CD4-positive, alpha-beta T cell (primary cell): ENCODE measurements at regions not wholly inside any gene's neighbourhood (a gene's known extent, or its start where the extent isn't known, plus 50 kb on each side); places are given as distances from the start of the nearest gene placed in this dataset.
A peak's percentile ranks its signal among the peaks of the same experiment; 100 is the strongest.

ENCODE experiments used
- ATAC-seq: fragments of 200-7000 bp; cut with Tn5 transposase; one replicate; pipeline ENCODE4 v1.10.0; 2022; ENCODE audit warnings: mild to moderate bottlenecking; ENCODE audit not compliant: poor library complexity
- CTCF ChIA-PET: fragments of 350-600 bp; sonication (Branson Sonifier 250); formaldehyde crosslinking; loops from one replicate; lab custom pipeline; 2021; ENCODE audit warnings: antibody characterized with exemption, inconsistent platforms; lab: Charles Lee
- POLR2A ChIA-PET: fragments of 350-600 bp; sonication (Branson Sonifier 250); formaldehyde crosslinking; loops from one replicate; lab custom pipeline; 2021; ENCODE audit warnings: antibody characterized with exemption, inconsistent platforms; lab: Charles Lee
- DNase-seq, 14 experiments: peaks; one replicate each; pipeline ENCODE4 v3.0.0-alpha.2; 2013 to 2020; ENCODE audit warnings: mixed read lengths in 2 of 14
- H3K27ac ChIP-seq, 2 donors: one replicate each; pipeline versions ENCODE4 v1.5.1 to v1.7.0; 2013; ENCODE audit warnings: low read length in 2 of 2, low read depth in 1 of 2, mild to moderate bottlenecking in 1 of 2
- H3K27me3 ChIP-seq, 2 experiments: 1 replicate in 1 of 2; 2 replicates in 1 of 2; pipeline versions ENCODE4 v1.6.1 to v1.7.0; 2013; ENCODE audit warnings: low read length in 2 of 2, control low read depth in 1 of 2, mild to moderate bottlenecking in 1 of 2, moderate library complexity in 1 of 2; ENCODE audit not compliant: insufficient read depth in 2 of 2, control insufficient read depth in 1 of 2
- H3K36me3 ChIP-seq: one replicate; pipeline ENCODE4 v1.6.1; 2013; ENCODE audit warnings: low read length, control low read depth; ENCODE audit not compliant: insufficient read depth
- H3K4me1 ChIP-seq: one replicate; pipeline ENCODE4 v1.6.1; 2013; ENCODE audit warnings: low read length, control low read depth; ENCODE audit not compliant: insufficient read depth
- H3K4me3 ChIP-seq: one replicate; pipeline ENCODE4 v1.5.1; 2013; ENCODE audit warnings: mild to moderate bottlenecking, low read length, moderate library complexity
- H3K9me3 ChIP-seq, 2 experiments: 1 replicate in 1 of 2; 2 replicates in 1 of 2; pipeline versions ENCODE4 v1.6.1 to v1.7.0; 2013; ENCODE audit warnings: low read length in 2 of 2, mild to moderate bottlenecking in 2 of 2, control low read depth in 1 of 2, moderate library complexity in 1 of 2; ENCODE audit not compliant: control insufficient read depth in 1 of 2, insufficient read depth in 1 of 2
- H3K27ac Mint-ChIP-seq: one replicate; pipeline ENCODE4 v1.8.0; 2020; ENCODE audit warnings: mixed read lengths
- H3K27me3 Mint-ChIP-seq: one replicate; pipeline ENCODE4 v1.8.0; 2021; ENCODE audit warnings: mixed read lengths
- H3K36me3 Mint-ChIP-seq: one replicate; pipeline ENCODE4 v1.8.0; 2021; ENCODE audit warnings: low read depth, mixed read lengths
- H3K4me1 Mint-ChIP-seq: one replicate; pipeline ENCODE4 v1.8.0; 2021; ENCODE audit warnings: low read depth, mixed read lengths
- H3K4me3 Mint-ChIP-seq: one replicate; pipeline ENCODE4 v1.8.0; 2020; ENCODE audit warnings: mild to moderate bottlenecking, mixed read lengths
- H3K9me3 Mint-ChIP-seq: one replicate; pipeline ENCODE4 v1.8.0; 2020; ENCODE audit warnings: mixed read lengths
- CTCF ChIP-seq: fragments of 200-600 bp; IDR thresholded peaks from one replicate; pipeline ENCODE4 v1.8.0; 2022; ENCODE audit warnings: antibody characterized with exemption, mild to moderate bottlenecking
- intact Hi-C, 2 experiments: fragments of 100-400 bp; cut with DNase I in 1 of 2; cut with micrococcal nuclease in 1 of 2; formaldehyde crosslinking; loops; one replicate each; pipeline versions ENCODE4 v1.15.1 to v1.9.0; 2023 to 2025; cut with DNase I, micrococcal nuclease

- intact Hi-C loops, result loop anchor here in 1 of 2 experiments (2.0 to 10.0 kb wide), 2 partner anchors 14 to 230 kb away; no protein-coding TSS in a partner anchor
- peak overlapping the region; percentile 7 to 48 for H3K27ac ChIP-seq
- peak overlapping the region; percentile 65 for H3K4me3 Mint-ChIP-seq
- no peaks in the 10 kb centered on the region for H3K9me3 ChIP-seq
- H3K4me1 Mint-ChIP-seq, result peaks cover 57% of the 10 kb centered on the region
- H3K4me1 ChIP-seq, result peaks cover 16% of the 10 kb centered on the region
- ChIA-PET POLR2A (interaction anchor here (0.8 to 3.4 kb wide), 4 partner anchors 14 to 679 kb away, joined by 3 to 11 read pairs (median 8); partner anchors contain the start of gene EIF1AY), CTCF (no interaction called here)
- H3K9me3 Mint-ChIP-seq, result no peaks in the 10 kb centered on the region
- H3K36me3 Mint-ChIP-seq, result peaks cover 13% of the 10 kb centered on the region
- peak overlapping the region; percentile 52 for H3K4me3 ChIP-seq
- TF ChIP-seq CTCF, result no peak
- no peak for ATAC-seq
- peak overlapping the region; percentile 90 for H3K27ac Mint-ChIP-seq
- H3K27me3 ChIP-seq, result no peaks in the 10 kb centered on the region
- no peaks in the 10 kb centered on the region for H3K36me3 ChIP-seq
- H3K27me3 Mint-ChIP-seq, result no peaks in the 10 kb centered on the region
- DNase-seq, result peak in 3 of 14 experiments; percentile 30 to 40 (median 35)
Measured at GRCh38 chrY:21254476-21254875, 256.7 kb upstream of the RBMY1B start.

DNA sequence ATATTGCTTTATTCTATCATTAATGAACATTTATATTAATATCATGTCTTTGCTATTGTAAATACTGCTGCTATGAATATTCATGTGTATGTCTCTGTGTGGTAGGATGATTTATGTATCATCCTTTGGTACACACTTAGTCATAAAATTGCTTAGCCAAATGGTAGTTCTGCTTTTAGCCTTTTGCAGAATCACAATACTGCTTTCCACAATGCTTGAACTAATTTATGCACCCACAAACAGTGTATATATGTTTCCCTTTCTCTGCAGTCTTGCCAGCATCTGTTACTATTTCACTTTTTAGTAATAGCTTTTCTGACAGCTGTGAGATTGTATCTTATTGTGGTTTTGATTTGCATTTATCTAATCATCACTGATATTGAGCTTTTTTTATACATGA, 254.3 kb upstream of the RBMY1B start:
- Histone ChIP-seq H3K4me1 (peaks cover 11% of the 10 kb centered on the region), H3K27ac (no peak overlapping the region), H3K36me3 (no peaks in the 10 kb centered on the region), H3K9me3 (no peaks in the 10 kb centered on the region), H3K4me3 (peak overlapping the region; percentile 52), H3K27me3 (no peaks in the 10 kb centered on the region)
- Mint-ChIP-seq H3K4me1 (peaks cover 56% of the 10 kb centered on the region), H3K4me3 (peak overlapping the region; percentile 83), H3K27me3 (no peaks in the 10 kb centered on the region), H3K9me3 (no peaks in the 10 kb centered on the region), H3K27ac (peak overlapping the region; percentile 90), H3K36me3 (peaks cover 11% of the 10 kb centered on the region)
- intact Hi-C loops, result loop anchor here in 1 of 2 experiments (5.0 to 10.0 kb wide), 2 partner anchors 75 to 232 kb away; no protein-coding TSS in a partner anchor
- DNase-seq (peak in 2 of 14 experiments; percentile 14 to 27), ATAC-seq (peak; percentile 30)
- ChIA-PET CTCF (no interaction called here), POLR2A (interaction anchor here (1.2 to 3.0 kb wide), 7 partner anchors 16 to 681 kb away, joined by 3 to 15 read pairs (median 9); partner anchors contain the start of gene EIF1AY)
- no peak for TF ChIP-seq CTCF

DNA sequence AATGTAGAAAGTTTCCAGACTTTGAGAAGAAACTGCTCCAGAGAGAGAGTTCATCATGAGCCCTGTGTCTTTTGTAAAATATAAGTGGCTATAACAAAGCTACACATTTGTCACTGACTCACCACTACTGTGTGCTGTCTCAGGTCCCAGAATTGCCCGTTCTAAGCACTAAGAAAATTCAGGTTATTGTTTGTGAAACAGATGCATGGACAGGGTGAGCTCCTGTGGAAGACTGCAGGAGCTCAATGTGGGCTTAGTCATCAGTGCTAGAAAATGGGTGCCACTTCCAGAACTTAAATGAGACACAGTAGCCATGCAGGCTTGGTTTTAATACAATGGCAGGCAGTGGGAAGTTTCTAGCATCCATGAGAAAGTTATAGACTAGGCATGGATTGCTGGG, 251.4 kb upstream of the RBMY1B start:
- H3K9me3 Mint-ChIP-seq, result no peaks in the 10 kb centered on the region
- H3K36me3 Mint-ChIP-seq, result peaks cover 6% of the 10 kb centered on the region
- ATAC-seq (peak; percentile 15), DNase-seq (no peak)
- no peaks in the 10 kb centered on the region for H3K36me3 ChIP-seq
- H3K4me3 ChIP-seq, result no peak overlapping the region
- peak overlapping the region; percentile 78 for H3K27ac Mint-ChIP-seq
- intact Hi-C loops, result loop anchor here (5.0 to 10.0 kb wide), 5 partner anchors 77 to 682 kb away; partner anchors contain the start of gene EIF1AY (in 2 of the 2)
- no peaks in the 10 kb centered on the region for H3K9me3 ChIP-seq
- peaks cover 40% of the 10 kb centered on the region for H3K4me1 Mint-ChIP-seq
- no peaks in the 10 kb centered on the region for H3K27me3 Mint-ChIP-seq
- no peak overlapping the region for H3K4me3 Mint-ChIP-seq
- no peak overlapping the region for H3K27ac ChIP-seq
- ChIA-PET POLR2A (interaction anchor here (0.6 to 1.6 kb wide), 7 partner anchors 10 to 118 kb away, joined by 3 to 6 read pairs (median 3); no protein-coding TSS in a partner anchor), CTCF (no interaction called here)
- H3K4me1 ChIP-seq, result peaks cover 11% of the 10 kb centered on the region
- H3K27me3 ChIP-seq, result no peaks in the 10 kb centered on the region
- no peak for TF ChIP-seq CTCF
